Fibroblast of the aortic adventitia (primary cell): ENCODE measurements at regions not wholly inside any gene's neighbourhood (a gene's known extent, or its start where the extent isn't known, plus 50 kb on each side); places are given as distances from the start of the nearest gene placed in this dataset.

ENCODE experiments used
- DNase-seq: peaks from one replicate; pipeline ENCODE4 v3.0.0-alpha.2; 2010; ENCODE audit warnings: low read depth
- H3K4me3 ChIP-seq: 2 replicates; pipeline ENCODE4 v1.5.1; 2011; ENCODE audit warnings: low read depth, mild to moderate bottlenecking, control low read depth, low read length, moderate library complexity
- TF ChIP-seq, protein P1 (sequence below): IDR thresholded peaks from 2 replicates; pipeline ENCODE4 v1.5.1; 2011; ENCODE audit warnings: mild to moderate bottlenecking, low read length, control low read depth, inconsistent platforms; ENCODE audit not compliant: insufficient read depth

DNA sequence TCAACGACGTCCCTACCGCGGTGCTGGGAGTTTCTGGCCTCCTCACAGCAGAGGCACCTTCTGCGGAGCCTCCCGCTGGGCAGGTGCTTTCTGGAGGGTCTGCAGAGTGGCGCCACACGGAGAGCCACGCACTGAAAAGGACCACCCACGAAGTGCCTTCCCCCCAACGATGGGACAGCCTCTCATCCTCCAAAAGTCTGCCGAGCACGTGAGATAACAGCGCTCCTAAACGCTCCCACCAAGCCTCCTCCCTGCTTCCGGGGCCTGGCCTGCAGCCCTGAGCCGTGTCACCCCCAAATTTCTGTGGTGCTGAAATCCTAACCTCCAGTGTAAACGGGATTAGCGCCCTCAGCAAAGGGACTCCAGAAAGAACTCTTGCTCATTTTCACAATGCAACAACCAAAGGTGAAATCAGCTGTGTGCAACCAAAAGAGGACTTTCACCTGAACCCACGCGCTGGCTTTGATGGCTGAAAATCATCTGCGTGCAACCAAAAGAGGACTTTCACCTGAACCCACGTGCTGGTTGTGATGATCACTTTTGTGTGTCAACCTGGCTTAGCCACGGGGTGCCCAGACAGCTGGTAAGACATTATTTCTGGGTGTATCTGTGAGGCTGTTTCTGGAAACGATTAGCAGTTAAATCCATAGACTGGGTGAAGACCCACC, 924.6 kb downstream of the BRD1 start:
- TF ChIP-seq, protein P1, sequence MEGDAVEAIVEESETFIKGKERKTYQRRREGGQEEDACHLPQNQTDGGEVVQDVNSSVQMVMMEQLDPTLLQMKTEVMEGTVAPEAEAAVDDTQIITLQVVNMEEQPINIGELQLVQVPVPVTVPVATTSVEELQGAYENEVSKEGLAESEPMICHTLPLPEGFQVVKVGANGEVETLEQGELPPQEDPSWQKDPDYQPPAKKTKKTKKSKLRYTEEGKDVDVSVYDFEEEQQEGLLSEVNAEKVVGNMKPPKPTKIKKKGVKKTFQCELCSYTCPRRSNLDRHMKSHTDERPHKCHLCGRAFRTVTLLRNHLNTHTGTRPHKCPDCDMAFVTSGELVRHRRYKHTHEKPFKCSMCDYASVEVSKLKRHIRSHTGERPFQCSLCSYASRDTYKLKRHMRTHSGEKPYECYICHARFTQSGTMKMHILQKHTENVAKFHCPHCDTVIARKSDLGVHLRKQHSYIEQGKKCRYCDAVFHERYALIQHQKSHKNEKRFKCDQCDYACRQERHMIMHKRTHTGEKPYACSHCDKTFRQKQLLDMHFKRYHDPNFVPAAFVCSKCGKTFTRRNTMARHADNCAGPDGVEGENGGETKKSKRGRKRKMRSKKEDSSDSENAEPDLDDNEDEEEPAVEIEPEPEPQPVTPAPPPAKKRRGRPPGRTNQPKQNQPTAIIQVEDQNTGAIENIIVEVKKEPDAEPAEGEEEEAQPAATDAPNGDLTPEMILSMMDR, result no peak
- H3K4me3 ChIP-seq, result no peak overlapping the region

DNA sequence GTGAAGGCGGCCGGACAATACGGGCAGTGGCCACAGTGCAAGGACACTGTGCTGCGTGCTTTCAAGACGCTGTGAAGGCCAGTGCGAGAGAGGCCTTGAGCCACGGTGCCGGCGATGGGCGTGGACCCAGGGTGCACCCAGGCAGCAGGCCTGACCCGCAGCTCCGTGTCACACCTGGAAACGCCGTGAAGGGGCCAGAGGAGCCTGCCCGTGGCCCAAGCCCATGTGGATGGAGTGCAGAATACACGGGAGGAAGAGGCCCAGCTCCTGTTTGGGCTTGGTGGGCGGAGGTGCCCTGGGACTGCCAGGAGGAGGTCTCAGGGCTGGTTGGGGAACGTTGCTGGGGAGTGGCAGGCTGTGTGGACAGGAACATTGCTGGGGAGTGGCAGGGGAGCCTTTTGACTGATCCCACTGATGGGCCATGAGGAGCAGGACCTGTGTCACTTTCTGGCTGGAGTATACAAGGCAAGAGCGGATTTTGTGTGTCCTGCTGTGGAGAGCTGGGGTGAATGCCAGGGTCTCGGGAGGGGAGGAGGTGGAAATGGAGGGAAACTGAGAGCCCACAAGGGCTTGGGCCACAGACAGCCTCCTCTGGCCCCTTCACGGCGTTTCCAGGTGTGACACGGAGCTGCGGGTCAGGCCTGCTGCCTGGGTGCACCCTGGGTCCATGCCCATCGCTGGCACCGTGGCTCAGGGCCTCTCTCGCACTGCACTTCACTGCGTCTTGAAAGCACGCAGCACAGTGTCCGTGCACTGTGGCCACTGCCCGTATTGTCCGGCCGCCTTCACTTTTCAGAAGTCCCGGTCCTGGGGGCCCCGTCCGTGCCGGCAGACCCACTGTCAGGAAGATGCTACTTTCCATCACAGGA, 925.4 kb downstream of the BRD1 start:
- TF ChIP-seq, protein P1, result no peak
- no peak overlapping the region for H3K4me3 ChIP-seq
- DNase-seq, result no peak

More for the DNA sequence above, 924.6 kb downstream of the BRD1 start:
- no peak for DNase-seq

DNA sequence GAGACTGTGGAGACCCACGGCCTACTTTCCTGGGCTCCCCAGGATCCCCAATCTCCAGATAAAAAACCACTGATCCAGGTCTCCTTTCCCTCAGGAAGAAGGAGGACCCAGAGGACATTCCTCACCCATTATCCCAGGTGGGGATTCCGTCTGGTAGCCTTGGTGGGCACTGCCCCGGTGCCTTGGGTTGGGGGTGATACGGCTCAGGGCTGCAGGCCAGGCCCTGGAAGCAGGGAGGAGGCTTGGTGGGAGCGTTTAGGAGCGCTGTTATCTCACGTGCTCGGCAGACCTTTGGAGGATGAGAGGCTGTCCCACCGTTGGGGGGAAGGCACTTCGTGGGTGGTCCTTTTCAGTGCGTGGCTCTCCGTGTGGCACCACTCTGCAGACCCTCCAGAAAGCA, 926.3 kb downstream of the BRD1 start:
- DNase-seq, result no peak
- no peak overlapping the region for H3K4me3 ChIP-seq
- TF ChIP-seq, protein P1, result no peak

DNA sequence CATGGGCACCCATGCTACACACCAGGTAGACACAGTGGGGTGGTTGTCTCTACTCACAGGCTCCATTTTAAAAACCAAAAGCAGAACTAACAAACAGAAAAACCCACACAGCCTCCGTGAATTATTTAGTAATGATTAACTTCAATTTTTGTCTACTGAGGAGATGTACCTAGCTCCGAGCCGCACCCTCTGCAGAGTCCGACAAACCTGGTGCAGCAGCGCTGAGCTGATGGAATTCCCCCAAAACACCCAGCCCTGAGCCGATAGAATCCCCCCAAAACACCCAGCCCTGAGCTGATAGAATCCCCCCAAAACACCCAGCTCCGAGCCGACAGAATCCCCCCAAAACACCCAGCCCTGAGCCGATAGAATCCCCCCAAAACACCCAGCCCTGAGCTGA, 927.0 kb downstream of the BRD1 start:
- DNase-seq, result no peak
- H3K4me3 ChIP-seq, result no peak overlapping the region
- TF ChIP-seq, protein P1, result no peak

DNA sequence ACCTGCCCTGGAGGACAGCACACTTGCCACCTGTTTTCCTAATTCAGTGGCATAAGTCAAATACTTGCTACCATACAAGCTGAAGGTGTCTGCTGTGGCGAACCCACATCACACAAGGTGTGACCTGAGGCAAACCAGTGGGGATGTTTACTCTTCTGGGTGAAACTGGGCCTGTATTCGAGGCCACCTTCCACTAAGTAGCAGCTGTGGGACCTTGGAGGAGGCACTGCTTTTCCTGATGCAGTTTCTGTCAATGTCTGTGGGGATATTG, 927.4 kb downstream of the BRD1 start:
- DNase-seq, result no peak
- TF ChIP-seq, protein P1, result no peak
- H3K4me3 ChIP-seq, result no peak overlapping the region

DNA sequence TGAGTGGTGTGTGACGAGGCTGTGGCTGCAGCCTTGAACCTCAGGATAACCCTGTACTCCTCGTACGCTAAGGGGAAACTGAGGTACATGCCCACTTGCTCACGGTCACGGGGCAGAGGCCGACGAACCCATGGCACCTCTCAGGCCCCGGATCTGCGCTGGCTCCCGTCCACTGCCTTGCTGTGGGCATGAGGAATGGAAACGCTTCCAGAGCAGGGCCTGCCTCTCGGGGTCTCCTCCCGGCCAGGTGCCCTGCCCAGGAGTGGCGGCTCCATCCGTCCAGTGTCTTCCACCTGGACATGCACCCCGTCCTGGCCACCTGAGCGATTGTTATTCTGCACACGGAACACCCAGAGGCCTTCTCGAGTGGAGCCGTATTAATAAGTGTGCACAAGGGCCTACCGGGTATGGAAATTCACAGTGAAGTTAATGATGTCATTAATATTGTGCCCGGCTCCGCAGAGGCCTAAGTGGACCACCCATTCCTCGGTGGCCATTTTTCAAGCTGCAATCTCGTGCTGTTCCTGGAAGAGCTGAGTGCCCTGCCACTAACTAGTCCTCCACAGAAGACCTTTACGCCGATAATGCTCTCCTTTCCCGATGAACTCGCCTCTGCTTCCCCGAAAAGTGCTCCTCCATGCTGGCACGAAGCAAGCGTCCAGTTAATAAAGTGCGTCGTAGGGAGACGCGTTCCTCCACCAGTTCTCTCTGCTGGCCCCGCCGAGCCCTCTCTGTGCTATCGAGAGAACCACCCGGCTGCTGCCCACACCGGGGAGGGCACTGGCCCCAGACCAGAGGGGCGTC, 927.9 kb downstream of the BRD1 start:
- DNase-seq, result no peak
- TF ChIP-seq, protein P1, result no peak
- no peak overlapping the region for H3K4me3 ChIP-seq
